ENCODE measurements at regions not wholly inside any gene's neighbourhood (a gene's known extent, or its start where the extent isn't known, plus 50 kb on each side); places are given as distances from the start of the nearest gene placed in this dataset.

DNA sequence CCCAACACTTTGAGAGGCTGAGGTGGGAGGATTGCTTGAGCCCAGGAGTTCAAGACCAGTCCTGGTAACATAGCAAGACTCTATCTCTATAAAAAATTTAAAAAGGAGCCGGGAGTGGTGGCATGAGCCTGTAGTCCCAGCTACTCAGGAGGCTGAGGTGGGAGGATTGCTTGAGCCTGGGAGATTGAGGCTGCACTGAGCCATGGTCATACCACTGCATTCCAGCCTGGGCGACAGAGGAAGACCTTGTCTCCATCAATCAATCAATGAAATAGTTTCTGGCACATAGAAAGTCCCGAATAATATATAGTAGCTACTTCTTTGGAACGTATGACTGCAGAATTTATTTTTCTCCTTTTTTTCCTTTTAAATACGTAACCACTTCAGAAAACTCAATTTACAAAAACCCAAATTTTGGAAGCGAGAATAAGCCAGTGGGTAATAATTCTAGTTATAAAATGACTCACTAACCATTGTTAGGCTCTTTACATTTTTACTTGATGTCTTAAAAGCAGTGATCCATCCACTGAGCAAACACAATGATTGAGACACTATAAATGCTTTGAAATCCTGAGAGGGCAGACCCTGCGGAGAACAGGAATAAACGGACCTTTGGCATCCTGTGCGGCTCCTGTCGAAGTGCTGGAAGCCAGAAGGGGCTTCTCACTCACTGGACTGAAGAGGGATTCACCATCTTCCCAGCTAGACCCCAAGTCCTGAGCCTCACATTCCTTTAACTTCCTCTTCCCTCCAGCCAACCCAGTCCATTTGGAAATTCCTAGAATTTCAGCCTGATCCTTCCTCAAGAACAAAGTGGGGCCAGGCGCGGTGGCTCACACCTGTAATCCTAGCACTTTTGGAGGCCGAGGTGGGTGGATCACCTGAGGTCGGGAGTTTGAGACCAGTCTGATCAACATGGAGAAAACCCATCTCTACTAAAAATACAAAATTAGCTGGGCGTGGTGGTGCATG is 68.4 kb upstream of the MFGE8 start:
- TF ChIP-seq ZFX (IDR thresholded peaks at IDR 0.05; ENCODE audit: borderline replicate concordance) = no peak
- TF ChIP-seq, protein P1, sequence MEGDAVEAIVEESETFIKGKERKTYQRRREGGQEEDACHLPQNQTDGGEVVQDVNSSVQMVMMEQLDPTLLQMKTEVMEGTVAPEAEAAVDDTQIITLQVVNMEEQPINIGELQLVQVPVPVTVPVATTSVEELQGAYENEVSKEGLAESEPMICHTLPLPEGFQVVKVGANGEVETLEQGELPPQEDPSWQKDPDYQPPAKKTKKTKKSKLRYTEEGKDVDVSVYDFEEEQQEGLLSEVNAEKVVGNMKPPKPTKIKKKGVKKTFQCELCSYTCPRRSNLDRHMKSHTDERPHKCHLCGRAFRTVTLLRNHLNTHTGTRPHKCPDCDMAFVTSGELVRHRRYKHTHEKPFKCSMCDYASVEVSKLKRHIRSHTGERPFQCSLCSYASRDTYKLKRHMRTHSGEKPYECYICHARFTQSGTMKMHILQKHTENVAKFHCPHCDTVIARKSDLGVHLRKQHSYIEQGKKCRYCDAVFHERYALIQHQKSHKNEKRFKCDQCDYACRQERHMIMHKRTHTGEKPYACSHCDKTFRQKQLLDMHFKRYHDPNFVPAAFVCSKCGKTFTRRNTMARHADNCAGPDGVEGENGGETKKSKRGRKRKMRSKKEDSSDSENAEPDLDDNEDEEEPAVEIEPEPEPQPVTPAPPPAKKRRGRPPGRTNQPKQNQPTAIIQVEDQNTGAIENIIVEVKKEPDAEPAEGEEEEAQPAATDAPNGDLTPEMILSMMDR (IDR thresholded peaks at IDR 0.05) = no peak
- no peak overlapping the region for H3K27ac ChIP-seq

DNA sequence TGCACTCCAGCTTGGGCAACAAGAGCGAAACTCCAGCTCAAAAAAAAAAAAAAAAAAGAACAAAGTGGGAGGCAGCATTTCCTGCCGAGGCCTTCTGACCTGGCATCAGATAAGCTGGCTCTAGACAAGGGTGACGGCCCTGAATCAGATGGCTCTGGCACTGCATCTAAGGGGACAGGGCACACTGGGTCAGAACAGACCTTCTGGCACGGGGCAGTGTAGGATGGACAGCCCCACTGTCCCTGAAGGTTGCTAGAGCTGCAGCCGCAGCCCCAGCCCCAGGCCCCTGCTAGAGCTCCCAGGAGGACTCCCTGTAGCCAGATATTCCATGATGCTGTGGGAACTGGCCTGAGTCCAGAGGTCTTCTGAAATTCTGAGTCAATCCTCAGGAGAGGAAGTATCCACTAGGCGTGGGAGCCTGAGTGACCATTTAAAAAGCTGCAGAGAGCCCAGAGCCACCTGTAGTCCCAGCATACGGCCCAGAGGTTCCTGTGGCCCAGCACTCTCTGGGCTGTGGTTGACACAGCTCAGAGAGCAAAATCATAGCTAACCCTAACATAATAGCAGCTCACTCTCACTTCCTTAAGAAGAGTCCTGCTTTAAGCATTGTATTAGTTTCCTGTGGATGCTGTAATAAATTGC is 69.2 kb upstream of the MFGE8 start:
- TF ChIP-seq, protein P1 (IDR thresholded peaks at IDR 0.05) = no peak
- TF ChIP-seq ZFX (IDR thresholded peaks at IDR 0.05; ENCODE audit: borderline replicate concordance) = no peak
- H3K27ac ChIP-seq = no peak overlapping the region

DNA sequence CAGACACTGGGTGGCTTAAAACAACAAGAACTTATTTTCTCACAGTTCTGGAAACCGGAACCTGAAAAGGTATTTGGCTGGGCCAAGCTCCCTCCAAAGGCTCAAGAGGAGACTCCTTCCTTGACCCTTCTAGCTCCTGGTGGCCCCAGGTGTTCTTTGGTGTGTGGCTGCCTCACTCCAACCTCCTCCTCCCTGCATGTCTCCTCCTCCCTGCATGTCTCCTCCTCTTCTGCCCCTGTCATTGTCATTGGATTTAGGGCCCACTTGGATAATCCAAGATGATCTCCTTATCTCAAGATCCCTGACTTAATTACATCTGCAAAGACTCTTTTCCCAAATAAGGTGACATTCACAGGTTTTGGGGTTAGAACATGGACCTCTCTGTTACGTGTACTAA is 69.8 kb upstream of the MFGE8 start:
- no peak for TF ChIP-seq ZFX (IDR thresholded peaks at IDR 0.05; ENCODE audit: borderline replicate concordance)
- no peak overlapping the region for H3K27ac ChIP-seq

DNA sequence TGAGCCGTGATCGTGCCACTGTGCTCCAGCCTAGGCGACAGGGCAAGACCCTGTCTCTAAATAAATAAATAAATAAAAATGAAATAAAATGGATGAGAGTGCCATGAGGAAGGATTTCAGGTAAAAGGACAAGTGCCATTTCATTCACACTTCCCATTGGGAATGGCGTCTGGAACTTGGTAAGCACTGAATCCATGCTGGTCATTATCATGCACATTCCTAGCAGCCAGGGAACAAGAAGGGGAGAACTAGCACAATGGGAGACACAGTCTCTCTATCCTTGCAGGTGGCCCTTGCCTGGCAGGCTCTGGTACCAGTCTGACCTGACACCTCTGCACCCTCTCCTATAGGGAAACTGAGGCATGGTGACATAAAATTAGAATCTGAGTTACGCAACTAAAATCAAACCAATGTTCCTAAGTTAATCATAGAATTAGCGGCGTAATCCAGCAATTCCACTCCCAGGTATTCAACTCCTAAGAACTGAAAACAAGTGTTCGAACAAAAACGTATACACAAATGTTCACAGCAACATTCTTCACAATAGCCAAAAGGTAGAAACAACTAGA is 70.8 kb upstream of the MFGE8 start:
- no peak overlapping the region for H3K27ac ChIP-seq
- no peak for TF ChIP-seq ZFX (IDR thresholded peaks at IDR 0.05; ENCODE audit: borderline replicate concordance)
- TF ChIP-seq, protein P1 (IDR thresholded peaks at IDR 0.05) = no peak

DNA sequence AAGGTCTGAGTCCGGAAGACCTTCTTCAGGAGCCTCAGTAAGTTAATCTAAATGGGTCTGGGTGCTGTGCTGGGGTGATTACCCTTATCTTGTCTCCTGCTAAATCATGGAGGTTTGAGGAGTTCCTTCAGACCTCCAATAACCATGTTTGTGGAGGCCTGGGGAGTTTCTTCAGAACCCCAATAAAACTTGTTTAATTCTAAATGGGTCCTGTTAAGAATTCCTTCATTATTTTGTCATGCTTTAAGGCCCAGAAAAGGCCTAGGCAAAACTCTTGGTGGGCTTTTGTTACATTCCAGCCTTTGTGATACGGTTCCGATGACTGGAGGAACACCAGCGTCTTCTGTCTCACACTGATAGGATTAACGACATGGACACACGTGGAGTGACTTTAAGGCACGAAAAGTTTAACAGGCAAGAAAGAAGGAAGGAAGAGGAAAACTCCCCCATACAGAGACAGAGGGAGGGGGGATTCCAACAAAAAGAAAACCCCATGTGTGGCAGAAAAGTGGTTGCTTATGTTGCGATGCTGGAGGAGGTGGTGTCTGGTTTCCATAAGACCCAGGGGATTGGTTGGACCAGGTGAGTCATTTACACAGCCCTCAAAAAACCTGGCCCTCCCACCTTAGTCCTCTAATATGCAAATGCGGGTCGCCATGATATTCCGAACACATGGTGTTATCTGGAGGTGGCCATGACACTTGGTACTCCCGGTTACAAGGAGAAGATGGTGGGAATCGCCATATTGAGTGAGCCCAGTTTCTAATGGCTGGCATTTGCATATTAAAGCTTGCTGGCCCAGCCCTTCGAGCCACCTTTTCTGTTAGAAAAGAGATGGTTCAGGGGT is 72.6 kb upstream of the MFGE8 start:
- no peak overlapping the region for H3K27ac ChIP-seq
- TF ChIP-seq, protein P1 (IDR thresholded peaks at IDR 0.05) = no peak
- TF ChIP-seq ZFX (IDR thresholded peaks at IDR 0.05; ENCODE audit: borderline replicate concordance) = no peak

DNA sequence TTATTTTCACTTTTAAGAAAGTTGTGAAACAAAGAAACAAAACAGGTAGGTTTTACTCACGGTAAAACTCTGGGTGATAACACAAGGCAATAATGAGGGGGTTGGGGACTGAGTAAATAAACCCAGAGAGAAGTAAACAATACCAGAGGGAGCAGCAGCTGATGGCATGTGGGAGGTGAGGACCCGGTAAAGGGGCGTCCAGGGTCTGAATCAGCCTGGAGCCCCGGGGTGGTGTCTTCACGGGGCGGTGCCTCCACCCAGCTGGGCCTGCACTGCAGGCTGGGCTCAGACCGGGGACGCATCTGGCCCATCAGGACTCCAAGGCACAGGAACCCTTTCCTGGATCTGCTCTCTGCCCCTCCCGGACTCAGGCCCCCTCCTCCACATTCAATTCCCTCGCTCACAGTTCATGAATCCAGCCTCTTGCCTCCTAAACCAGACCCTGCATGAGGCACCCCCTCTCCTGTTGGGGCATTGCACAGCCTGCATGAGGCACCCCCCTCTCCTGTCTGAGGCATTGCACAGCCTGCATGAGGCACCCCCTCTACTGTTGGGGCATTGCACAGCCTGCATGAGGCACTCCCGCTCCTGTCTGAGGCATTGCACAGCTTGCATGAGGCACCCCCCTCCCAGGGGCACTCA is 73.9 kb upstream of the MFGE8 start:
- TF ChIP-seq, protein P1 (IDR thresholded peaks at IDR 0.05) = no peak
- no peak for TF ChIP-seq ZFX (IDR thresholded peaks at IDR 0.05; ENCODE audit: borderline replicate concordance)
- H3K27ac ChIP-seq = no peak overlapping the region

DNA sequence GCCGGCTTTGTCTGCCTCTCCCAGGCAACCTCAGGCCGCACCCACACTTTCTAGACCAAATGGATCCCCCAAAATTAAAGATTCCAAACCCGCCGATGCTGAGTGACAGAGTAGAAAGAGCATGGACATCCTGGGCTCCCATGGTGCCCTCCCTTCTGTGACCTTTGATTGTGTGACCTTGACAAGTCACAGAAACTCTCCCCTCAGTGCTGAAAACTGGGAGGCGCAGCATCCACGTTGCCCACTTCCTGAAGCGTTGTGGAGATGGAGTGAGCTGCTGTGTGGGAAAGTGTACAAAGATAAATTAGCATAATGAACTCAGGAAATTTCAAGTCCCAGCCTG is 74.4 kb upstream of the MFGE8 start:
- no peak overlapping the region for H3K27ac ChIP-seq
- TF ChIP-seq ZFX (IDR thresholded peaks at IDR 0.05; ENCODE audit: borderline replicate concordance) = no peak
- TF ChIP-seq, protein P1 (IDR thresholded peaks at IDR 0.05) = no peak
